H1 (cell line): ENCODE measurements at regions not wholly inside any gene's neighbourhood (a gene's known extent, or its start where the extent isn't known, plus 50 kb on each side); places are given as distances from the start of the nearest gene placed in this dataset.

Source experiments
- CTCF ChIA-PET: fragments of 300-600 bp; sonication (Branson Sonifier 250); formaldehyde crosslinking; loops from one replicate; lab custom pipeline; 2021; ENCODE audit not compliant: partially characterized antibody; lab: Charles Lee
- POLR2A ChIA-PET: fragments of 300-600 bp; sonication (Branson Sonifier 250); formaldehyde crosslinking; loops from one replicate; lab custom pipeline; 2021; ENCODE audit warnings: inconsistent platforms; ENCODE audit not compliant: partially characterized antibody; lab: Charles Lee
- DNase-seq, 2 experiments: peaks; one replicate each; pipeline versions ENCODE4 v3.0.0 to v3.0.0-alpha.2; 2010 to 2022; ENCODE audit warnings: low spot score in 2 of 2, low read depth in 1 of 2, mixed read lengths in 1 of 2
- FAIRE-seq: peaks from 2 replicates; lab custom pipeline; 2011; peaks lifted over from hg19 to GRCh38; lab: Jason Lieb, UNC
- H2AFZ ChIP-seq: 2 replicates; pipeline ENCODE4 v1.8.1; 2012; ENCODE audit warnings: low read length, inconsistent platforms
- H2AK5ac ChIP-seq: 2 replicates; pipeline ENCODE4 v1.6.1; 2013; ENCODE audit warnings: low read depth, low read length
- H2BK120ac ChIP-seq: replicated peaks from 2 replicates; pipeline ENCODE3; 2013; ENCODE audit warnings: low read depth, low read length, inconsistent platforms
- H2BK12ac ChIP-seq: 2 replicates; pipeline ENCODE4 v1.6.1; 2013; ENCODE audit warnings: low read depth, low read length
- H2BK15ac ChIP-seq: 2 replicates; pipeline ENCODE4 v1.6.1; 2013; ENCODE audit warnings: low read length
- H2BK20ac ChIP-seq: 2 replicates; pipeline ENCODE4 v1.6.1; 2013; ENCODE audit warnings: low read length
- H2BK5ac ChIP-seq: 2 replicates; pipeline ENCODE4 v1.6.1; 2013; ENCODE audit warnings: low read depth, low read length
- H3K14ac ChIP-seq: 2 replicates; pipeline ENCODE4 v1.6.1; 2013; ENCODE audit warnings: inconsistent platforms; ENCODE audit not compliant: insufficient read length
- H3K18ac ChIP-seq: 2 replicates; pipeline ENCODE4 v1.6.1; 2013; ENCODE audit warnings: low read length; ENCODE audit errors: extremely low read depth
- H3K23ac ChIP-seq: 2 replicates; pipeline ENCODE4 v1.6.1; 2013; ENCODE audit warnings: inconsistent platforms; ENCODE audit not compliant: insufficient read length
- H3K23me2 ChIP-seq: 2 replicates; pipeline ENCODE4 v1.6.1; 2013; ENCODE audit warnings: low read depth, low read length
- H3K27ac ChIP-seq: 2 replicates; pipeline ENCODE4 v1.6.1; 2011; ENCODE audit warnings: low read depth, low read length, inconsistent platforms
- H3K27me3 ChIP-seq, 4 experiments: replicated peaks in 1 of 4; 1 replicate in 1 of 4; 2 replicates in 3 of 4; pipeline versions ENCODE4 v1.6.1 to v1.8.1; 2011 to 2013; ENCODE audit warnings: low read length in 3 of 4, mild to moderate bottlenecking in 3 of 4, inconsistent platforms in 2 of 4, mixed read lengths in 2 of 4, moderate library complexity in 1 of 4; ENCODE audit not compliant: control insufficient read depth in 3 of 4, insufficient read depth in 3 of 4; ENCODE audit errors: extremely low read depth in 1 of 4
- H3K36me3 ChIP-seq, 4 experiments: 2 replicates each; pipeline versions ENCODE4 v1.6.1 to v1.8.1; 2011 to 2013; ENCODE audit warnings: mild to moderate bottlenecking in 4 of 4, low read length in 3 of 4, moderate library complexity in 2 of 4, control low read depth in 1 of 4, inconsistent platforms in 1 of 4; ENCODE audit not compliant: insufficient read depth in 4 of 4, control insufficient read depth in 2 of 4
- H3K4ac ChIP-seq: replicated peaks from 2 replicates; pipeline ENCODE3; 2013; ENCODE audit warnings: low read length, low read depth, mixed read lengths, inconsistent platforms; ENCODE audit not compliant: insufficient read length
- H3K4me1 ChIP-seq, 4 experiments: replicated peaks in 1 of 4; 1 replicate in 1 of 4; 2 replicates in 3 of 4; pipeline versions ENCODE4 v1.6.1 to v1.8.1; 2011 to 2013; ENCODE audit warnings: low read length in 3 of 4, inconsistent platforms in 2 of 4, mixed read lengths in 1 of 4; ENCODE audit not compliant: insufficient read depth in 4 of 4, control insufficient read depth in 3 of 4
- H3K4me2 ChIP-seq, 2 experiments: 2 replicates each; pipeline versions ENCODE4 v1.6.1 to v1.8.1; 2011 to 2013; ENCODE audit warnings: low read depth in 2 of 2, low read length in 2 of 2, control low read depth in 1 of 2, inconsistent platforms in 1 of 2, mild to moderate bottlenecking in 1 of 2; ENCODE audit not compliant: insufficient read depth in 1 of 2
- H3K4me3 ChIP-seq, 4 experiments: fragments of 200-600, 300-600 bp in 1 of 4; sonication (generic), shearing (Covaris generic), sonication (Bioruptor Twin) in 1 of 4; 2 replicates each; pipeline versions ENCODE4 v1.5.1 to v1.8.1; 2011 to 2016; ENCODE audit warnings: low read length in 4 of 4, low read depth in 3 of 4, control low read depth in 2 of 4, inconsistent platforms in 2 of 4, mild to moderate bottlenecking in 2 of 4, mixed read lengths in 1 of 4, moderate library complexity in 1 of 4; ENCODE audit not compliant: insufficient read depth in 2 of 4; ENCODE audit errors: extremely low read depth in 1 of 4
- H3K56ac ChIP-seq: replicated peaks from 2 replicates; pipeline ENCODE3; 2013; ENCODE audit warnings: low read depth, mild to moderate bottlenecking, mixed read lengths, low read length, inconsistent platforms; ENCODE audit not compliant: insufficient read length
- H3K79me1 ChIP-seq: 2 replicates; pipeline ENCODE4 v1.6.1; 2013; ENCODE audit warnings: low read depth, low read length, control low read depth
- H3K79me2 ChIP-seq, 2 experiments: 2 replicates each; pipeline versions ENCODE4 v1.6.1 to v1.8.1; 2012 to 2013; ENCODE audit warnings: low read length in 2 of 2, mild to moderate bottlenecking in 2 of 2, inconsistent platforms in 1 of 2; ENCODE audit not compliant: insufficient read depth in 2 of 2, control insufficient read depth in 1 of 2
- H3K9ac ChIP-seq, 4 experiments: replicated peaks in 1 of 4; 1 replicate in 1 of 4; 2 replicates in 3 of 4; pipeline versions ENCODE4 v1.6.1 to v1.8.1; 2011 to 2013; ENCODE audit warnings: low read depth in 3 of 4, low read length in 3 of 4, control low read depth in 2 of 4, mild to moderate bottlenecking in 2 of 4, moderate library complexity in 2 of 4, inconsistent platforms in 1 of 4; ENCODE audit errors: extremely low read depth in 1 of 4
- H3K9me3 ChIP-seq, 2 experiments: 2 replicates each; pipeline versions ENCODE4 v1.6.1 to v1.8.1; 2012 to 2013; ENCODE audit warnings: mild to moderate bottlenecking in 2 of 2, moderate library complexity in 2 of 2, control low read depth in 1 of 2, inconsistent platforms in 1 of 2, low read depth in 1 of 2, low read length in 1 of 2, mixed read lengths in 1 of 2; ENCODE audit not compliant: insufficient read depth in 2 of 2
- H4K20me1 ChIP-seq, 2 experiments: replicated peaks in 1 of 2; 2 replicates each; pipeline versions ENCODE3 to v1.8.1; 2011 to 2013; ENCODE audit warnings: inconsistent platforms in 2 of 2, low read length in 2 of 2, mild to moderate bottlenecking in 1 of 2; ENCODE audit not compliant: insufficient read depth in 2 of 2, control insufficient read depth in 1 of 2
- H4K5ac ChIP-seq: 2 replicates; pipeline ENCODE4 v1.6.1; 2013; ENCODE audit warnings: low read length, low read depth, mixed read lengths, inconsistent platforms; ENCODE audit not compliant: insufficient read length
- H4K8ac ChIP-seq: 2 replicates; pipeline ENCODE4 v1.8.0; 2013; ENCODE audit warnings: mild to moderate bottlenecking, moderate library complexity, low read length, inconsistent platforms; ENCODE audit not compliant: insufficient read depth; ENCODE audit errors: extremely low read depth
- H4K91ac ChIP-seq: replicated peaks from 2 replicates; pipeline ENCODE3; 2013; ENCODE audit warnings: low read length, mixed read lengths, inconsistent platforms; ENCODE audit not compliant: insufficient read length
- BCL11A ChIP-seq, 2 experiments: IDR thresholded peaks; one replicate each; pipeline ENCODE4 v1.6.1; 2011; ENCODE audit warnings: low read depth in 2 of 2, low read length in 2 of 2, mild to moderate bottlenecking in 2 of 2
- CBX5 ChIP-seq: fragments of 300-800, 300-1000 bp; sonication (generic); IDR thresholded peaks from 2 replicates; pipeline ENCODE4 v1.7.1; 2016; ENCODE audit warnings: antibody characterized with exemption, low read length, low read depth
- CBX8 ChIP-seq: fragments of 300-800, 300-1000 bp; sonication (generic); IDR thresholded peaks from 2 replicates; pipeline ENCODE4 v1.7.1; 2016; ENCODE audit warnings: low read depth, low read length, borderline replicate concordance
- CEBPB ChIP-seq: IDR thresholded peaks from 2 replicates; pipeline ENCODE4 v1.6.1; 2012; ENCODE audit warnings: low read depth, low read length
- CREB1 ChIP-seq: IDR thresholded peaks from 2 replicates; pipeline ENCODE4 v1.6.1; 2012; ENCODE audit warnings: inconsistent platforms
- EZH2 ChIP-seq: fragments of 200-600 bp; sonication (generic); IDR thresholded peaks from 2 replicates; pipeline ENCODE4 v1.7.1; 2012; ENCODE audit warnings: low read depth, mild to moderate bottlenecking, moderate library complexity, low read length, inconsistent platforms; ENCODE audit not compliant: severe bottlenecking
- POLR2AphosphoS5 ChIP-seq: IDR thresholded peaks from 2 replicates; pipeline ENCODE4 v1.6.1; 2011; ENCODE audit warnings: low read depth, low read length
- RBBP5 ChIP-seq: IDR thresholded peaks from 2 replicates; pipeline ENCODE4 v1.7.1; 2012; ENCODE audit warnings: low read depth, mild to moderate bottlenecking, inconsistent platforms, low read length, moderate library complexity, borderline replicate concordance
- SP2 ChIP-seq: IDR thresholded peaks from 2 replicates; pipeline ENCODE4 v1.6.1; 2012; ENCODE audit warnings: mild to moderate bottlenecking, low read length, inconsistent platforms
- SP4 ChIP-seq: IDR thresholded peaks from 2 replicates; pipeline ENCODE4 v1.6.1; 2012; ENCODE audit warnings: low read length, inconsistent platforms
- TBP ChIP-seq: IDR thresholded peaks from 2 replicates; pipeline ENCODE4 v1.6.1; 2011; ENCODE audit warnings: low read depth, low read length, improper control_type of control experiment
- WGBS, 2 experiments: shearing (Covaris generic) in 1 of 2; methylation state at CpG; one replicate each; pipeline versions ENCODE4 v1.1.6 to v1.1.7; 2013 to 2015; ENCODE audit warnings: low lambda C conversion rate in 2 of 2, mixed read lengths in 2 of 2, inconsistent platforms in 1 of 2, low coverage in 1 of 2, missing lambda C conversion rate in 1 of 2; ENCODE audit not compliant: insufficient replicate concordance in 2 of 2, insufficient coverage in 1 of 2, insufficient read length in 1 of 2; ENCODE audit errors: extremely low coverage in 1 of 2, missing lambda C conversion rate in 1 of 2; 5-methylcytosine and 5-hydroxymethylcytosine counted together

DNA sequence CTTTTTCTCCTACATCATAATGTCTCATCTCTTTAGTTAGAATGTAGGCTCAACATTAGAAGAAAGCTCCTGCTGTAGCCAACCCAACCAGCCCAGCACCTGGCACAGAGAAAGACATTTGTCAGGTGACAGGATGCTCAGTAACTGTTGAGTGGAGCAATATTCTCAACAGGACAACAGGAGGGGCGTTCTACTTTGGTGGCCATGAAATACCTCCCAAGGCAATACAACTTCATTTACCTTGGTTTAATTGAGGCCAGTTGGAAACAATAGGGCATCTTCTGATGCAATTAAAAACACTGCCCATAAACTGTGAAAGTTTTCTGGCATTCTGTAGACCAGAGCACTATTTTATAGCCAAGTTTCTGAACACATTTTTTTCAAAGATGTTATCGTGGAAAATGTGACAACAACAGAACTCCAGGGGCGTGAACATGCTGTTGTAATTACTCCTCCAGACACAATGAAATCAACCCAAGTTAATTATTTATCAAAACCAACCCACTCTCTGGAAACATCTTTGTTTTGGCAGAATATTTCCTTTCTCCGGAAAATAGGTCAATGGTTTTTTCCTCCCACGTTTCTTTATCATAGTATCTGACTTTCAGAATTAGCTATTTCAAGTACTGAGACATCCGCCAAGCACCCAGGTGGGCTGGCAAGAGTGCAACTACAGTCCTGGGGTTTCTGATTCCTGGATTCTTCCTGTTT, 538.1 kb downstream of the SOX6 start:
- Histone ChIP-seq H3K18ac (no peak overlapping the region), H3K79me2 (no peaks in the 10 kb centered on the region), H3K23me2 (no peaks in the 10 kb centered on the region), H2BK12ac (no peak overlapping the region), H4K20me1 (no peaks in the 10 kb centered on the region), H4K91ac (no peak overlapping the region), H2BK5ac (no peak overlapping the region), H3K36me3 (no peaks in the 10 kb centered on the region), H2AFZ (no peak overlapping the region), H3K4me2 (no peak overlapping the region), H2BK20ac (no peak overlapping the region), H4K5ac (no peak overlapping the region), H3K27ac (no peak overlapping the region), H3K9me3 (no peaks in the 10 kb centered on the region), H3K27me3 (peaks cover 0 to 1% (median 0%) of the 10 kb centered on the region in 4 experiments; a peak in 1 of 7 replicates), H3K23ac (no peak overlapping the region), H3K79me1 (no peaks in the 10 kb centered on the region), H3K4ac (no peak overlapping the region), H3K9ac (no peak overlapping the region), H3K56ac (no peak overlapping the region), H3K4me1 (no peaks in the 10 kb centered on the region), H3K14ac (no peak overlapping the region), H2AK5ac (no peak overlapping the region), H2BK15ac (no peak overlapping the region), H3K4me3 (no peak overlapping the region), H2BK120ac (no peak overlapping the region), H4K8ac (no peak overlapping the region)
- WGBS, 2 experiments = 88% methylated on average over 6 of the region's 6 CpGs; no CpG with 5 or more reads in 1 of the 2 experiments
- ChIA-PET CTCF (interaction anchor here (0.8 to 3.3 kb wide), 14 partner anchors 11 to 796 kb away, joined by 3 to 18 read pairs (median 4); no protein-coding TSS in a partner anchor), POLR2A (no interaction called here)
- FAIRE-seq (no peak), DNase-seq (no peak)
- no peak for TF ChIP-seq TBP
- TF ChIP-seq SP2 = no peak
- TF ChIP-seq CEBPB = no peak
- TF ChIP-seq EZH2 = no peak
- TF ChIP-seq POLR2AphosphoS5 = no peak
- TF ChIP-seq CBX5 = no peak
- no peak for TF ChIP-seq SP4
- TF ChIP-seq RBBP5 = no peak
- no peak for TF ChIP-seq CBX8
- TF ChIP-seq CREB1 = no peak
- TF ChIP-seq BCL11A (IDR thresholded peaks at IDR 0.05; ENCODE audit: low read depth in 2 of 2, low read length in 2 of 2) = no peak
